Lower leg skin (tissue), 3 donors: ENCODE measurements at regions not wholly inside any gene's neighbourhood (a gene's known extent, or its start where the extent isn't known, plus 50 kb on each side); places are given as distances from the start of the nearest gene placed in this dataset.

Experiments
- CTCF ChIP-seq, 3 donors: fragments of 450-650 bp; IDR thresholded peaks; one replicate each; pipeline ENCODE4 v1.5.1; 2016; ENCODE audit warnings: antibody characterized with exemption in 3 of 3, mild to moderate bottlenecking in 3 of 3, moderate library complexity in 2 of 3
- POLR2A ChIP-seq, 2 donors: fragments of 450-650 bp; IDR thresholded peaks; one replicate each; pipeline ENCODE4 v1.6.1; 2016 to 2017; ENCODE audit warnings: antibody characterized with exemption in 2 of 2, mild to moderate bottlenecking in 1 of 2, moderate library complexity in 1 of 2

GRCh38 chr4:33176566-33176965, 2456.4 kb downstream of the PCDH7 start:
- TF ChIP-seq CTCF (IDR thresholded peaks at IDR 0.05) (no peak), POLR2A (IDR thresholded peaks at IDR 0.05) (no peak)
